Astrocyte of the cerebellum (primary cell): ENCODE measurements at regions not wholly inside any gene's neighbourhood (a gene's known extent, or its start where the extent isn't known, plus 50 kb on each side); places are given as distances from the start of the nearest gene placed in this dataset.

Experiments
- DNase-seq: peaks from one replicate; pipeline ENCODE4 v3.0.0-alpha.2; 2011; ENCODE audit warnings: low read depth
- H3K4me3 ChIP-seq: 2 replicates; pipeline ENCODE4 v1.5.1; 2011; ENCODE audit warnings: mild to moderate bottlenecking, low read depth, low read length, moderate library complexity
- in situ Hi-C: cut with HindIII; loops from 2 replicates; pipeline ENCODE4 v1.10.0; 2017; ENCODE audit warnings: low sequenced_read_pairs
- TF ChIP-seq, protein P1 (sequence below): IDR thresholded peaks from 2 replicates; pipeline ENCODE4 v1.5.1; 2012; ENCODE audit warnings: low read length, low read depth, moderate library complexity, mild to moderate bottlenecking; ENCODE audit errors: missing control alignments

DNA sequence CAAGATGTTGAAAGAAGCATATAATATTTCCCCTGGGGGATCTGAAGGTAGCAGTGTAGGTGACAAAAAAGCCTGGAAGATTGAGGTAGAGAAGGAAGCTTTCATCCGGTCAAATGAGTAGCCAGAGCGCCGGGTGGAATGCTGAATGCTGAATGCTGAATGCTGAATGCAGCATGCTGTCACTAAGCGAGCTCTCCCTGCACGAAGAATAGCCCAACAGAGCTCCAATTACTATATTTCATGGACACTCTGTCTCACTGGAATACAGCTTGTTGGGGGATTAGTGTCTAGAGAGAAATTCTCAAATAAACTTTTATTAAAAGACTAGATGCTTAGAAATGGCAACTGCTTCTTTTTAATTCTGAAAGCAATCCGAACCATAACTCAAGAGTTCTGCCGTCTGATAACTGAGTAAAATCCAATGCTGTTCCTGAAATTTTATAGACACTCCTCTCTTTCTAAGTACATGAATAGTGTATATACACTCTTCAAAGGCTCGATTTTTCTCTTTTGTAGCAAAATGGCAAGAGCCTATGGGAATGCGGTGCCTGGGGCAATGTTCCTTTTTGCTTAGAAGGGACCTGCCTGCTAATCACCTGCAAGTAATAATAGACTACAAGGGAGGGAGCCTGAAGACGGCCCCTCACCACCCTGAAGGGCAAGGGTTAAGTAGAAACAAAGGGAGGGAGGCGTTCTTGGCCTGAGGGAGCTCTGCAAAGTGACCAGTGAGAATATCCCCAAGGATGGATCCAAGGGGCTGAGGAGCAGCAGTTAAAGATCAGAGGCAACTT, 203.7 kb upstream of the ESRRG start:
- no peak overlapping the region for H3K4me3 ChIP-seq
- no peak for DNase-seq
- in situ Hi-C loops, result no loop called here
- TF ChIP-seq, protein P1, sequence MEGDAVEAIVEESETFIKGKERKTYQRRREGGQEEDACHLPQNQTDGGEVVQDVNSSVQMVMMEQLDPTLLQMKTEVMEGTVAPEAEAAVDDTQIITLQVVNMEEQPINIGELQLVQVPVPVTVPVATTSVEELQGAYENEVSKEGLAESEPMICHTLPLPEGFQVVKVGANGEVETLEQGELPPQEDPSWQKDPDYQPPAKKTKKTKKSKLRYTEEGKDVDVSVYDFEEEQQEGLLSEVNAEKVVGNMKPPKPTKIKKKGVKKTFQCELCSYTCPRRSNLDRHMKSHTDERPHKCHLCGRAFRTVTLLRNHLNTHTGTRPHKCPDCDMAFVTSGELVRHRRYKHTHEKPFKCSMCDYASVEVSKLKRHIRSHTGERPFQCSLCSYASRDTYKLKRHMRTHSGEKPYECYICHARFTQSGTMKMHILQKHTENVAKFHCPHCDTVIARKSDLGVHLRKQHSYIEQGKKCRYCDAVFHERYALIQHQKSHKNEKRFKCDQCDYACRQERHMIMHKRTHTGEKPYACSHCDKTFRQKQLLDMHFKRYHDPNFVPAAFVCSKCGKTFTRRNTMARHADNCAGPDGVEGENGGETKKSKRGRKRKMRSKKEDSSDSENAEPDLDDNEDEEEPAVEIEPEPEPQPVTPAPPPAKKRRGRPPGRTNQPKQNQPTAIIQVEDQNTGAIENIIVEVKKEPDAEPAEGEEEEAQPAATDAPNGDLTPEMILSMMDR, result no peak

DNA sequence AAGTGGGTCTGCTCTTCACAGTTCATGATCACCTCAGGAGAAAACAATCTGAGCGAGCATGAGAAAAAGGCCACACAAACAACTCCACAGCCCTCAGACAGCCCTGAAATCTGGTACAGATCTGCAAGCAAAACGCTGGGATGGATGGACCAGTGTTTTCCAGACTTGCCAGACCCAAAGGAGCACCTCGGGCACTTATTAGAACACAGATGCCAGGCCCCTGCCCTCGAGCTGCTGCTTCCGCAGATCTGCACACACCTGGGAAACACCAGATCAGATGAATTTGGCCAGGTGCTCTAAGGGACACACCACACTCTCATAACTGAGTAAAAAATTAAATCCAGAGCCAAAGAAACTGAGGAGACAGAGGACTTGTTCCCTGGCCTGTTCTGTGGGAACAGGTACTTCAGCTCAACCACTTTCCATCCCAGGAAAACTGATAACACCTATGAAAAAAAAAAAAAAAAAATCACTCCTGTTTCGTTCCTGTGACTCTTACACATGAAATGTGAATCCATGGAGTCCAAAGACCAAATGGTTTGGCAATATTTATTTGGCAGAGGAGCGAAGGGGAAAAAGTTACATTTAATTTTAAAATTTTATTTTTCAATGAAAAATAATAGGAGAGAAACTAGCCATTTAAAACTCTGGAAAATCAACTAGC, 202.9 kb upstream of the ESRRG start:
- TF ChIP-seq, protein P1, result no peak
- in situ Hi-C loops, result no loop called here
- H3K4me3 ChIP-seq, result no peak overlapping the region
- no peak for DNase-seq

DNA sequence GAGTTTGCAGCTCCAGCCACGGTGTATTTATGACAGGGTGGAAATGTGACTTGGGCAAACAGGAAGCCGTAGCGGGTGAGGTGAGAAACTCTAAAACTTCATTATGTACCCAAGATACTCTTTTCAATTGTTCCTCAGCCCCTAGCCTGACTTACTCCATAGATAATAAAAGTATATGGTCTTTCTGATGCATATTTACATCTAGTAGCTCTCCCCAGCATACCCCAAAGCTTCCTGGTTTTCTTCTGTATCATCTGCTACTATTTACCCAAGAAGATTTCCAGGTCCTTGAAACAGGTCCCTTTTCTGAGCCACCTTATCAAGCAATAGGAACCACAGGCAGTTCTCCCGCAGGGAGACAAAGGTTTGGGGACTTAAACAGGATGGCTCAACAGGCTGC, 201.5 kb upstream of the ESRRG start:
- TF ChIP-seq, protein P1, result no peak
- DNase-seq, result no peak
- no peak overlapping the region for H3K4me3 ChIP-seq
- in situ Hi-C loops, result no loop called here

DNA sequence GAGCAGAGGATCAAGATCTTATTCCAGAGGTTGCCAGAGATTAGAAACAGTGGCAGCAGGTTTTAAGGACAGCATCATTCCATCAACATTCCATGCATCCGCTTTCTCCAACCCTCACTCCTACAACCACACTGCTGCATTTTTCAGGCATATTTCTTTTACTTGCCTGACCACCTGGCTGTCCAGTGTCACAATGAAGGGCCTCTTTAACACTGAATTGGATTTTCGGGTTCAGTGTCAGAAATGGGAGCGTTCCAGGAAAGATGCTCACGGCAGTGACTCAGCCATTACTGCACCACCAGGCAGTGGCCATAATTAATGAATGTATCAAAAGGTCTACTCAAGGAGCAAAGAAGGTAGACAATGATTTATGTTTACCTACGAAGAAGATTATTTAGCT, 200.4 kb upstream of the ESRRG start:
- DNase-seq, result no peak
- no peak overlapping the region for H3K4me3 ChIP-seq
- TF ChIP-seq, protein P1, result no peak
- in situ Hi-C loops, result no loop called here

DNA sequence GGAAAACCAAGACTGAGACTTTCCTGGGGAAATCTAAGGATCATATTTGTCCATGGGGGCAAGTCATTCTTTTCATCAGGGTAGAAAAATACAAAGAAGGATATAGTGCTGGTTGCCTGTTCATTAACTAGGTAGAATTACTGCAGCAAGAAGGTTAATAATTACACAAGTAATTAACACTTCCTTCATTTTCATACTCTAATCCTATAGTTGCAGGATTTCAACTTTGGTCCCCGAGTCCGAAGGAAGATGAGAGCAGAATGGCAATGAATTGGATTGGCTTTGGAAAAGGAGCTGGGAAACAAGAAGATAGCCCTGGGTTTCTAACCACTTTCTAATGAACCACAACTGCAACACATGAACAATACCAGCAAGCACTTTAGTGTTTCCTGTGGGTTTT, 199.2 kb upstream of the ESRRG start:
- H3K4me3 ChIP-seq, result no peak overlapping the region
- TF ChIP-seq, protein P1, result no peak
- no peak for DNase-seq
- in situ Hi-C loops, result no loop called here

DNA sequence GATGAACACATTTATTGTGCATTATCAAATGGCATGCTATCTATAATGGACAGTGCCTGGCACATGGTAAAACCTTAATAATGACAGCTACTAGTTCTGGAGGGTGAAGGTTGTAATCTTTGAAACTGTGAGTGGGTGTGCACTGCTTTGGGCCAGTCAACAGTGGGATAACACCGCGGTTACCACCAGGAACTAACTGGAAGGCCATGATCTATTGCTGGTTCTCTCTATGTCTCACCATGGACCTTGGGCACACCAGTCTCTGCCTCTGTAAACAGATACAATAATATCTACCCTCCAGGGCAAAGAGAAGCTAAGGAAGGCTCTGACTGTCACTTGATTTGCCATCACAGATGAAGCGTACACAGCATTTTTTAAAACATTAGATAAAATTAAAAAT, 198.6 kb upstream of the ESRRG start:
- TF ChIP-seq, protein P1, result no peak

More for the DNA sequence above, 198.6 kb upstream of the ESRRG start:
- DNase-seq, result no peak
- no peak overlapping the region for H3K4me3 ChIP-seq
- in situ Hi-C loops, result no loop called here
